Panc1 (cell line): ENCODE measurements at regions not wholly inside any gene's neighbourhood (a gene's known extent, or its start where the extent isn't known, plus 50 kb on each side); places are given as distances from the start of the nearest gene placed in this dataset.

Experiments used
- ATAC-seq: fragments of 200-7000 bp; cut with Tn5 transposase; 2 replicates; pipeline ENCODE4 v1.9.1; 2020; ENCODE audit warnings: mild to moderate bottlenecking, moderate library complexity
- BruUV-seq: library from RNA; stranded (reverse); fragments of 400-500 nt; replicated peaks from 2 replicates; lab custom pipeline; 2021; lab: Mats Ljungman, UMichigan
- CTCF ChIA-PET: fragments of 300-600 bp; sonication (Branson Sonifier 250); formaldehyde crosslinking; loops from one replicate; lab custom pipeline; 2022; ENCODE audit warnings: antibody characterized with exemption; lab: Charles Lee
- POLR2A ChIA-PET: fragments of 300-600 bp; sonication (Branson Sonifier 250); formaldehyde crosslinking; loops from one replicate; lab custom pipeline; 2022; ENCODE audit warnings: antibody characterized with exemption; lab: Charles Lee
- DNase-seq: peaks from one replicate; pipeline ENCODE4 v3.0.0-alpha.2; 2010; ENCODE audit warnings: low read depth, low spot score
- H3K27ac ChIP-seq: 2 replicates; pipeline ENCODE4 v1.5.1; 2011; ENCODE audit warnings: mild to moderate bottlenecking, low read length, inconsistent platforms
- H3K27me3 ChIP-seq: fragments of 200-500 bp; sonication (Bioruptor generic); 2 replicates; pipeline ENCODE4 v1.6.0; 2014; ENCODE audit warnings: low read length, inconsistent platforms; ENCODE audit not compliant: control insufficient read depth, insufficient read depth
- H3K36me3 ChIP-seq: fragments of 200-500 bp; sonication (Bioruptor generic); 2 replicates; pipeline ENCODE4 v1.5.1; 2014; ENCODE audit warnings: inconsistent platforms, mild to moderate bottlenecking, low read length, moderate library complexity; ENCODE audit not compliant: control insufficient read depth, insufficient read depth
- H3K4me1 ChIP-seq: 2 replicates; pipeline ENCODE4 v1.5.1; 2011; ENCODE audit warnings: inconsistent platforms, mild to moderate bottlenecking, low read length, moderate library complexity; ENCODE audit not compliant: control insufficient read depth, insufficient read depth
- H3K4me3 ChIP-seq, 2 experiments: 2 replicates each; pipeline ENCODE4 v1.5.1; 2011 to 2012; ENCODE audit warnings: low read depth in 2 of 2, low read length in 2 of 2, mild to moderate bottlenecking in 2 of 2, inconsistent platforms in 1 of 2, moderate library complexity in 1 of 2
- H3K9me3 ChIP-seq: fragments of 200-500 bp; sonication (Bioruptor generic); 2 replicates; pipeline ENCODE4 v1.5.1; 2014; ENCODE audit warnings: low read depth, mild to moderate bottlenecking, inconsistent platforms, low read length, moderate library complexity; ENCODE audit not compliant: control insufficient read depth, insufficient read depth
- CTCF ChIP-seq: fragments of 450-650 bp; IDR thresholded peaks from 2 replicates; pipeline ENCODE4 v1.5.1; 2017; ENCODE audit warnings: mild to moderate bottlenecking
- POLR2AphosphoS5 ChIP-seq: IDR thresholded peaks from 2 replicates; pipeline ENCODE4 v1.6.1; 2012; ENCODE audit warnings: mild to moderate bottlenecking, low read depth, low read length, moderate library complexity
- SIN3A ChIP-seq: IDR thresholded peaks from 2 replicates; pipeline ENCODE4 v1.6.1; 2012; ENCODE audit warnings: low read depth, mild to moderate bottlenecking, low read length, moderate library complexity, borderline replicate concordance; ENCODE audit not compliant: insufficient read depth
- TCF7L2 ChIP-seq: IDR thresholded peaks from 2 replicates; pipeline ENCODE4 v1.6.1; 2011; ENCODE audit warnings: mild to moderate bottlenecking, low read depth, low read length, inconsistent platforms
- in situ Hi-C: cut with HindIII; loops from 2 replicates; pipeline ENCODE4 v1.10.0; 2016; ENCODE audit warnings: low sequenced_read_pairs, low pct_unique_long_range_greater_than_20kb
- intact Hi-C: fragments of 100-400 bp; cut with micrococcal nuclease; formaldehyde crosslinking; loops from one replicate; pipeline ENCODE4 v1.10.0; 2022; ENCODE audit not compliant: unreplicated experiment
- TF ChIP-seq, protein P1 (sequence below), 2 experiments: IDR thresholded peaks; 2 replicates each; pipeline ENCODE4 v1.6.1; 2011 to 2012; ENCODE audit warnings: low read depth in 2 of 2, control low read depth in 1 of 2, low read length in 1 of 2, mild to moderate bottlenecking in 1 of 2, moderate library complexity in 1 of 2; ENCODE audit not compliant: insufficient read depth in 1 of 2

DNA sequence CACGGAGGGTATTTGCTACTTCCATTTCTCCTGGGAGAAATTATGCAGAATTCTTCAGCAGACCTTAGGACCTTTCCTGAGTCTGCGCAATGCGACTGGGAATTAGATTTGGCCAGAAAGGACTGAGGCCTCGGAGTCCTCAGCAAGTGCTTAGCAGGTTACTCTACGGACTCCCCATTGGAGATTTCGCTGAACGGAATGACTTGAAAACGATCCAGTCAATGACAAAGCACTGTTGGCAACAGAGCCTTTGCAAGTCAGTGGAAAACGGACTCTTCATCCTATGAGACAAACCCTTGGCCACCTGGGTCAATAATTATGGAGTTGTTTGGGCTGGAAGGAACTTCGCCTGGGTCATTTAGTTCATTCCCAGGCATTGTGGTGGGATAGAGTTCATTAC is 107.4 kb downstream of the FAM204A start:
- POLR2A ChIA-PET = no interaction called here
- BruUV-seq = no TSS peak
- CTCF ChIA-PET = interaction anchor here (0.6 kb wide), 1 partner anchor 756 kb away, joined by 4 read pairs; no protein-coding TSS in a partner anchor
- Histone ChIP-seq H3K9me3 (no peaks in the 10 kb centered on the region), H3K36me3 (no peaks in the 10 kb centered on the region), H3K4me1 (no peaks in the 10 kb centered on the region), H3K27me3 (peaks cover 31% of the 10 kb centered on the region), H3K4me3 (no peak overlapping the region), H3K27ac (no peak overlapping the region)
- ATAC-seq = no peak
- intact Hi-C loops (no loop called here), in situ Hi-C loops (no loop called here)
- no peak for DNase-seq
- TF ChIP-seq POLR2AphosphoS5 (no peak), TCF7L2 (no peak)
- TF ChIP-seq, protein P1, sequence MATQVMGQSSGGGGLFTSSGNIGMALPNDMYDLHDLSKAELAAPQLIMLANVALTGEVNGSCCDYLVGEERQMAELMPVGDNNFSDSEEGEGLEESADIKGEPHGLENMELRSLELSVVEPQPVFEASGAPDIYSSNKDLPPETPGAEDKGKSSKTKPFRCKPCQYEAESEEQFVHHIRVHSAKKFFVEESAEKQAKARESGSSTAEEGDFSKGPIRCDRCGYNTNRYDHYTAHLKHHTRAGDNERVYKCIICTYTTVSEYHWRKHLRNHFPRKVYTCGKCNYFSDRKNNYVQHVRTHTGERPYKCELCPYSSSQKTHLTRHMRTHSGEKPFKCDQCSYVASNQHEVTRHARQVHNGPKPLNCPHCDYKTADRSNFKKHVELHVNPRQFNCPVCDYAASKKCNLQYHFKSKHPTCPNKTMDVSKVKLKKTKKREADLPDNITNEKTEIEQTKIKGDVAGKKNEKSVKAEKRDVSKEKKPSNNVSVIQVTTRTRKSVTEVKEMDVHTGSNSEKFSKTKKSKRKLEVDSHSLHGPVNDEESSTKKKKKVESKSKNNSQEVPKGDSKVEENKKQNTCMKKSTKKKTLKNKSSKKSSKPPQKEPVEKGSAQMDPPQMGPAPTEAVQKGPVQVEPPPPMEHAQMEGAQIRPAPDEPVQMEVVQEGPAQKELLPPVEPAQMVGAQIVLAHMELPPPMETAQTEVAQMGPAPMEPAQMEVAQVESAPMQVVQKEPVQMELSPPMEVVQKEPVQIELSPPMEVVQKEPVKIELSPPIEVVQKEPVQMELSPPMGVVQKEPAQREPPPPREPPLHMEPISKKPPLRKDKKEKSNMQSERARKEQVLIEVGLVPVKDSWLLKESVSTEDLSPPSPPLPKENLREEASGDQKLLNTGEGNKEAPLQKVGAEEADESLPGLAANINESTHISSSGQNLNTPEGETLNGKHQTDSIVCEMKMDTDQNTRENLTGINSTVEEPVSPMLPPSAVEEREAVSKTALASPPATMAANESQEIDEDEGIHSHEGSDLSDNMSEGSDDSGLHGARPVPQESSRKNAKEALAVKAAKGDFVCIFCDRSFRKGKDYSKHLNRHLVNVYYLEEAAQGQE (IDR thresholded peaks at IDR 0.05; ENCODE audit: insufficient read depth in 1 of 2, low read depth in 2 of 2, low read length in 1 of 2) = no peak

GRCh38 chr10:118220346-118220850 is 121.7 kb downstream of the FAM204A start:
- Histone ChIP-seq H3K4me1 (no peaks in the 10 kb centered on the region), H3K9me3 (no peaks in the 10 kb centered on the region), H3K36me3 (no peaks in the 10 kb centered on the region), H3K4me3 (no peak overlapping the region), H3K27ac (no peak overlapping the region), H3K27me3 (no peaks in the 10 kb centered on the region)
- intact Hi-C loops = no loop called here
- no peak for TF ChIP-seq POLR2AphosphoS5
- TF ChIP-seq TCF7L2 = no peak
- no peak for TF ChIP-seq SIN3A
- no peak for TF ChIP-seq CTCF
- TF ChIP-seq, protein P1 (IDR thresholded peaks at IDR 0.05; ENCODE audit: insufficient read depth in 1 of 2, low read depth in 2 of 2, low read length in 1 of 2) = no peak
- ChIA-PET POLR2A (no interaction called here), CTCF (no interaction called here)
- in situ Hi-C loops = no loop called here
- ATAC-seq = no peak
- no TSS peak for BruUV-seq
- no peak for DNase-seq
